AG04450 (cell line): ENCODE measurements at regions not wholly inside any gene's neighbourhood (a gene's known extent, or its start where the extent isn't known, plus 50 kb on each side); places are given as distances from the start of the nearest gene placed in this dataset.

Experiments used
- CTCF ChIA-PET: fragments of 300-600, 350-600 bp; formaldehyde crosslinking; extraction: SDS; loops from one replicate; lab custom pipeline; 2022; ENCODE audit warnings: antibody characterized with exemption, inconsistent platforms; lab: Charles Lee
- POLR2A ChIA-PET: fragments of 350-600 bp; formaldehyde crosslinking; extraction: SDS; loops from one replicate; lab custom pipeline; 2021; ENCODE audit warnings: antibody characterized with exemption, inconsistent platforms; lab: Yijun Ruan, JAX
- DNase-seq: peaks from one replicate; pipeline ENCODE4 v3.0.0-alpha.2; 2011; ENCODE audit warnings: low read depth, low spot score
- H3K27ac ChIP-seq: one replicate; pipeline ENCODE4 v1.5.1; 2012; ENCODE audit warnings: low read depth, low read length, control low read depth
- H3K27me3 ChIP-seq: one replicate; pipeline ENCODE4 v1.6.0; 2012; ENCODE audit warnings: low read length; ENCODE audit not compliant: control insufficient read depth, insufficient read depth
- H3K4me3 ChIP-seq: 2 replicates; pipeline ENCODE4 v1.5.1; 2011; ENCODE audit warnings: mild to moderate bottlenecking, low read depth, low read length, control low read depth
- H3K9me3 ChIP-seq: 2 replicates; pipeline ENCODE4 v1.5.1; 2012; ENCODE audit warnings: low read length; ENCODE audit not compliant: control insufficient read depth, insufficient read depth
- CTCF ChIP-seq: IDR thresholded peaks from 2 replicates; pipeline ENCODE4 v1.5.1; 2011; ENCODE audit warnings: low read depth, low read length, control low read depth, inconsistent platforms

GRCh38 chr1:203421246-203421645 lies 54.4 kb upstream of the PRELP start:
- no peaks in the 10 kb centered on the region for H3K9me3 ChIP-seq
- H3K27me3 ChIP-seq = peaks cover 35% of the 10 kb centered on the region
- ChIA-PET CTCF (no interaction called here), POLR2A (no interaction called here)
- TF ChIP-seq CTCF = no peak
- no peak overlapping the region for H3K27ac ChIP-seq
- no peak for DNase-seq
- no peak overlapping the region for H3K4me3 ChIP-seq

- no peak for TF ChIP-seq CTCF
- DNase-seq = no peak
- H3K27me3 ChIP-seq = peaks cover 42% of the 10 kb centered on the region
- ChIA-PET POLR2A (no interaction called here), CTCF (no interaction called here)
- H3K9me3 ChIP-seq = no peaks in the 10 kb centered on the region
- H3K4me3 ChIP-seq = no peak overlapping the region
- no peak overlapping the region for H3K27ac ChIP-seq
Measured at GRCh38 chr1:203422116-203422515, 53.5 kb upstream of the PRELP start.

- no peak for DNase-seq
- CTCF ChIA-PET = no interaction called here
Measured at GRCh38 chr1:203422656-203423055, 53.0 kb upstream of the PRELP start.

GRCh38 chr1:203424285-203424684 lies 51.3 kb upstream of the PRELP start:
- CTCF ChIA-PET = interaction anchor here (1.5 to 1.8 kb wide), 3 partner anchors 16 to 84 kb away, joined by 5 to 12 read pairs (median 6); no protein-coding TSS in a partner anchor

More at GRCh38 chr1:203422656-203423055, 53.0 kb upstream of the PRELP start:
- Histone ChIP-seq H3K4me3 (no peak overlapping the region), H3K27me3 (peaks cover 46% of the 10 kb centered on the region), H3K9me3 (no peaks in the 10 kb centered on the region), H3K27ac (no peak overlapping the region)
- no peak for TF ChIP-seq CTCF
- POLR2A ChIA-PET = no interaction called here

More at GRCh38 chr1:203424285-203424684, 51.3 kb upstream of the PRELP start:
- Histone ChIP-seq H3K9me3 (no peaks in the 10 kb centered on the region), H3K4me3 (no peak overlapping the region), H3K27ac (no peak overlapping the region), H3K27me3 (peaks cover 48% of the 10 kb centered on the region)
- POLR2A ChIA-PET = interaction anchor here (1.6 to 2.3 kb wide), 3 partner anchors 16 to 27 kb away, joined by 4 to 24 read pairs (median 6); no protein-coding TSS in a partner anchor
- no peak for TF ChIP-seq CTCF
- DNase-seq = no peak
